WTC11 (cell line): ENCODE measurements at regions not wholly inside any gene's neighbourhood (a gene's known extent, or its start where the extent isn't known, plus 50 kb on each side); places are given as distances from the start of the nearest gene placed in this dataset.

Experiments used
- ATAC-seq: fragments of 200-7000 bp; cut with Tn5 transposase; 2 replicates; pipeline ENCODE4 v1.10.0; 2021; ENCODE audit warnings: mild to moderate bottlenecking, moderate library complexity
- CTCF ChIA-PET: fragments of 300-600 bp; sonication (Branson Sonifier 250); formaldehyde crosslinking; loops from one replicate; lab custom pipeline; 2021; ENCODE audit warnings: antibody characterized with exemption; lab: Charles Lee
- POLR2A ChIA-PET: fragments of 350-600 bp; sonication (Branson Sonifier 250); formaldehyde crosslinking; loops from one replicate; lab custom pipeline; 2021; ENCODE audit warnings: antibody characterized with exemption; lab: Charles Lee
- DNase-seq: peaks from one replicate; pipeline ENCODE4 v3.0.0; 2021; ENCODE audit warnings: low spot score
- H3K27ac Mint-ChIP-seq: 2 replicates; pipeline ENCODE4 v1.8.0; 2021; ENCODE audit warnings: mixed read lengths
- H3K27me3 Mint-ChIP-seq: 2 replicates; pipeline ENCODE4 v1.8.0; 2021; ENCODE audit warnings: low read depth, mild to moderate bottlenecking, moderate library complexity, mixed read lengths
- H3K36me3 Mint-ChIP-seq: 2 replicates; pipeline ENCODE4 v1.8.0; 2021; ENCODE audit warnings: mixed read lengths
- H3K4me1 Mint-ChIP-seq: 2 replicates; pipeline ENCODE4 v1.8.0; 2022; ENCODE audit warnings: mixed read lengths
- H3K4me3 Mint-ChIP-seq: 2 replicates; pipeline ENCODE4 v1.8.0; 2021; ENCODE audit warnings: mild to moderate bottlenecking, moderate library complexity, mixed read lengths
- H3K9me3 Mint-ChIP-seq: 2 replicates; pipeline ENCODE4 v1.8.0; 2021; ENCODE audit warnings: mixed read lengths
- ARID4B ChIP-seq: sonication (generic); formaldehyde crosslinking; IDR thresholded peaks from 2 replicates; pipeline ENCODE4 v1.8.0; 2023; ENCODE audit warnings: missing genetic modification reagents, mild to moderate bottlenecking, borderline replicate concordance
- ATF3 ChIP-seq: sonication (generic); formaldehyde crosslinking; conservative IDR thresholded peaks from 2 replicates; pipeline ENCODE4 v1.8.1; 2022; ENCODE audit warnings: mild to moderate bottlenecking, missing genetic modification reagents
- CREB1 ChIP-seq: sonication (generic); formaldehyde crosslinking; IDR thresholded peaks from 2 replicates; pipeline ENCODE4 v1.8.0; 2023; ENCODE audit warnings: mild to moderate bottlenecking, missing genetic modification reagents
- CREM ChIP-seq: sonication (generic); formaldehyde crosslinking; IDR thresholded peaks from 2 replicates; pipeline ENCODE4 v1.8.1; 2022; ENCODE audit warnings: mild to moderate bottlenecking, missing genetic modification reagents, moderate library complexity
- CTCF ChIP-seq: fragments of 200-600 bp; IDR thresholded peaks from 2 replicates; pipeline ENCODE4 v1.8.0; 2022; ENCODE audit warnings: antibody characterized with exemption
- E2F5 ChIP-seq: sonication (generic); formaldehyde crosslinking; IDR thresholded peaks from 2 replicates; pipeline ENCODE4 v1.8.1; 2022; ENCODE audit warnings: mild to moderate bottlenecking, moderate library complexity, missing genetic modification reagents
- ERG ChIP-seq: fragments of 250-450 bp; sonication (Bioruptor Pico); IDR thresholded peaks from 2 replicates; pipeline ENCODE4 v1.8.0; 2021; ENCODE audit warnings: mild to moderate bottlenecking
- FOXP1 ChIP-seq: sonication (generic); formaldehyde crosslinking; IDR thresholded peaks from 2 replicates; pipeline ENCODE4 v1.8.0; 2022; ENCODE audit warnings: missing genetic modification reagents, mild to moderate bottlenecking, moderate library complexity, borderline replicate concordance
- GRHL2 ChIP-seq: fragments of 250-450 bp; sonication (Bioruptor Pico); IDR thresholded peaks from 2 replicates; pipeline ENCODE4 v1.8.0; 2022; ENCODE audit warnings: mild to moderate bottlenecking, moderate library complexity; ENCODE audit not compliant: insufficient replicate concordance, severe bottlenecking
- MLX ChIP-seq: sonication (generic); formaldehyde crosslinking; IDR thresholded peaks from 2 replicates; pipeline ENCODE4 v1.8.1; 2023; ENCODE audit warnings: mild to moderate bottlenecking, missing genetic modification reagents, moderate library complexity
- MYBL2 ChIP-seq: sonication (generic); formaldehyde crosslinking; IDR thresholded peaks from 2 replicates; pipeline ENCODE4 v1.8.1; 2023; ENCODE audit warnings: mild to moderate bottlenecking, moderate library complexity, missing genetic modification reagents
- NFE2L1 ChIP-seq: sonication (generic); formaldehyde crosslinking; IDR thresholded peaks from 2 replicates; pipeline ENCODE4 v1.8.1; 2023; ENCODE audit warnings: missing genetic modification reagents
- NR3C1 ChIP-seq: sonication (generic); formaldehyde crosslinking; conservative IDR thresholded peaks from 2 replicates; pipeline ENCODE4 v1.8.1; 2023; ENCODE audit warnings: low read depth, mild to moderate bottlenecking, missing genetic modification reagents
- PREB ChIP-seq: sonication (generic); formaldehyde crosslinking; IDR thresholded peaks from 2 replicates; pipeline ENCODE4 v1.8.1; 2022; ENCODE audit warnings: mild to moderate bottlenecking, missing genetic modification reagents, moderate library complexity, borderline replicate concordance
- SMAD3 ChIP-seq: sonication (generic); formaldehyde crosslinking; IDR thresholded peaks from 2 replicates; pipeline ENCODE4 v1.8.0; 2022; ENCODE audit warnings: missing genetic modification reagents, mild to moderate bottlenecking, borderline replicate concordance
- TEAD1 ChIP-seq: sonication (generic); formaldehyde crosslinking; IDR thresholded peaks from 2 replicates; pipeline ENCODE4 v1.8.0; 2022; ENCODE audit warnings: mild to moderate bottlenecking, missing genetic modification reagents
- TEAD4 ChIP-seq: sonication (generic); formaldehyde crosslinking; IDR thresholded peaks from 2 replicates; pipeline ENCODE4 v1.8.0; 2022; ENCODE audit warnings: mild to moderate bottlenecking, missing genetic modification reagents
- ZNF317 ChIP-seq: sonication (generic); formaldehyde crosslinking; IDR thresholded peaks from 2 replicates; pipeline ENCODE4 v1.8.1; 2023; ENCODE audit warnings: low read depth, mild to moderate bottlenecking, moderate library complexity, missing genetic modification reagents, borderline replicate concordance
- ZNF416 ChIP-seq: fragments of 250-450 bp; sonication (Bioruptor Pico); IDR thresholded peaks from 2 replicates; pipeline ENCODE4 v1.9.0; 2021; ENCODE audit warnings: mild to moderate bottlenecking, inconsistent platforms
- ZNF512 ChIP-seq: sonication (generic); formaldehyde crosslinking; IDR thresholded peaks from 2 replicates; pipeline ENCODE4 v1.8.1; 2022; ENCODE audit warnings: missing genetic modification reagents, borderline replicate concordance

- TF ChIP-seq ERG (CRISPR knock-in tag) (no peak), TEAD4 (CRISPR knock-in tag) (no peak), ZNF512 (CRISPR knock-in tag) (no peak), NR3C1 (no peak)
These were observed 327.0 kb downstream of the IZUMO3 start (continued) for GRCh38 chr9:24218656-24219055.

- CTCF ChIA-PET = no interaction called here
- DNase-seq (no peak), ATAC-seq (no peak)
- POLR2A ChIA-PET = no interaction called here
- Mint-ChIP-seq H3K27me3 (no peaks in the 10 kb centered on the region), H3K4me3 (no peak overlapping the region), H3K4me1 (no peaks in the 10 kb centered on the region), H3K27ac (no peak overlapping the region), H3K9me3 (peaks cover 4% of the 10 kb centered on the region; the same call in 1 of the 2 replicates), H3K36me3 (0 out of 2 replicates have a peak, but pooled peaks cover 4% of the 10 kb centered on the region)
- TF ChIP-seq ZNF512 (CRISPR knock-in tag) (no peak), E2F5 (CRISPR knock-in tag) (no peak), NFE2L1 (CRISPR knock-in tag) (no peak), PREB (CRISPR knock-in tag) (no peak), CREB1 (CRISPR knock-in tag) (no peak), SMAD3 (CRISPR knock-in tag) (no peak), CREM (no peak), ATF3 (CRISPR knock-in tag) (no peak), MYBL2 (no peak), CTCF (no peak), GRHL2 (CRISPR knock-in tag) (no peak), ARID4B (CRISPR knock-in tag) (no peak), ZNF317 (CRISPR knock-in tag) (no peak), ZNF416 (no peak), FOXP1 (no peak), TEAD1 (no peak), MLX (CRISPR knock-in tag) (no peak)
These were observed 335.1 kb downstream of the IZUMO3 start for GRCh38 chr9:24210641-24211040.
